Stimulated activated CD8-positive, alpha-beta memory T cell treated with anti-CD3 and anti-CD28 coated beads, Interleukin-4, amount 100 ng/mL, for 24 hours (primary cell): ENCODE measurements at regions not wholly inside any gene's neighbourhood (a gene's known extent, or its start where the extent isn't known, plus 50 kb on each side); places are given as distances from the start of the nearest gene placed in this dataset.
"Not testable (repeated sequence)": the region's sequence is repeated elsewhere in the genome, so short reads cannot be mapped to it uniquely, and the experiment has no call there.

Experiments
- DNase-seq: peaks from one replicate; pipeline ENCODE4 v3.0.0-alpha.2; 2020; ENCODE audit warnings: low read depth

DNA sequence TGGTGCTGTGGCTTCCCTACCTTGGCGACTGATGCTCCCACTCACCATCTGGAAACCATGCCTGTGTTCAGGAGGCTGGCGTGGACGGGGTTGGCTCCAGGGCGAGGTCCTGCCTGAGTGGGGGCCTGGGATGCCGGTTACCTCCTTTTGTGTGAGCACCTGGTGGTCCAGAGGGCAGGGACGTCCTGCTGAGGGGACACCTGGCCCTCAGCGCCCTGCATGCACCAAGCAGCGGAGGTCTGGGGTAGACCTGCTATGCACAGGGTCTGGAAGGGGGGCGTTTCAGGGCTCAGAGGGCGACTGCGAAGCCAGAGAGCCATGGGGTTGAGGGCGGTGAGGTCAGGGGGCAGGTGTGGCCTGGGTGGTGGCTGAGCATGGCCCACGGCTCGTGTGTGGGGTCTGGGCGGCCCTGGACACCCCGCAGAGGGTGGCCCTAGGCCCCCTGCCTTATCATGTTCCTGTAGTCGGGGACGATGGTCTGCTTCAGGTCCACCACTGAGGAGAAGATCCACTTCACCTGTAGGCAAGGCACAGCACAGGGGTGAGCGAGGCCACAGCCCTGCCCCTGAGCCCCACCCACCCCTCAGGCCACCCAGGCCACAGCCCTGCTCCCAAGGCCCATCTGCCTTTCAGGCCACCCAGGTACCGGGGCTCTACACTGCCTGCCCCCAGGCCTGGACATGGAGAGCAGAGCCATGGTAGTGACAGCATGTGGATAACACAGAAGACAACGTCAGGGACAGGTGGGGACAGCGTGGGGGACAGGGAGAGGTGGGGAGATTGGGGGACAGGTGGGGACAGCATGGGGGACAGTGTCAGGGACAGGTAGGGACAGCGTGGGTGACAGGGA is 95.3 kb downstream of the TMEM121 start:
- not testable (repeated sequence) for DNase-seq

DNA sequence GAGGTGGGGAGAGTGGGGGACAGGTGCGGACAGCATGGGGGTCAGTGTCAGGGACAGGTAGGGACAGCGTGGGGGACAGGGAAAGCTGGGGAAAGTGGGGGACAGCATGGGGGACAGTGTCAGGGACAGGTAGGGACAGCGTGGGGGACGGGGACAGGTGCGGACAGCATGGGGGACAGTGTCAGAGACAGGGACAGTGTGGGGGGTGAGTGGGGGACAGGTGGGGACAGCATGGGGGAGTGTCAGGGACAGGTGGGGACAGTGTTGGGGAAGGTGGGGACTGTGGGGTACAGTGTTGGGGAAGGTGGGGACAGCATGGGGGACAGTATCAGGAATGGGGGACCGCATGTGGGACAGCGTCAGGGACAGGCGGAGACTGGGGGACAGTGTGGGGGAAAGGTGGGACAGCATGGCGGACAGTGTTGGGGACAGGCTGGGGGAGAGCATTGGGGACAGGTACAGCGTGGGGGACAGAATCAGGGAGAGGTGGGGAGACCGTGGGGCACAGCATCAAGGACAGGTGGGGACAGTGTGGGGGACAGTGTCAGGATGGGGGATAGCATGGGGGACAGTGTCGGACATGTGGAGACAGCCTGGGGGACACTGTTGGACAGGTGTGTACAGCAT is 96.1 kb downstream of the TMEM121 start:
- no peak for DNase-seq

DNA sequence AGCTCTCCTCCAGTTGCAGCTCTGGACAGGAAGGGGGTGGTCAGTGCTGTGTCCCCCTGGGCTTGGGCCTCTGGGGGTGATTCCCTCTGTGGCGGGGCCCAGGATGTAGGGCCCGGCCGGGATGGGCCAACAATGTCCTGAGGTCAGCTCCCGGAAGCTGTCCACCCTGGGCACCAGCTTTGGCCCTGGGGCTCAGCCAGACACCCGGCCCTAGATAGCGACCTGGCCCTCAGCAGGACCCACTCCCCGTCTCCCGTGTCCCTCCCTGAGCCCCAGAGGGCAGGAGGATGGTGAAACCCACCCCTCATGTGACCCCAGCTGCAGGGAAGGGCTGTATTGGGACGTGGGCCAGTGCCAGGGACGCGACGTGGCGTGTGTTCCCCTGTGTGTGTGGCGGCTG is 96.8 kb downstream of the TMEM121 start:
- DNase-seq, result not testable (repeated sequence)

DNA sequence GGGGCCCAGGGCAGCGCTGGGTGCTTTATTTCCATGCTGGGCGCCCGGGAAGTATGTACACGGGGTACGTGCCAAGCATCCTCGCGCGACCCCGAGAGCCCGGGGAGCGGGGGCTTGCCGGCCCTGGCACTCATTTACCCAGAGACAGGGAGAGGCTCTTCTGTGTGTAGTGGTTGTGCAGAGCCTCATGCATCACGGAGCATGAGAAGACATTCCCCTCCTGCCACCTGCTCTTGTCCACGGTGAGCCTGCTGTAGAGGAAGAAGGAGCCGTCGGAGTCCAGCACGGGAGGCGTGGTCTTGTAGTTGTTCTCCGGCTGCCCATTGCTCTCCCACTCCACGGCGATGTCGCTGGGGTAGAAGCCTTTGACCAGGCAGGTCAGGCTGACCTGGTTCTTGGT is 98.0 kb downstream of the TMEM121 start:
- not testable (repeated sequence) for DNase-seq

DNA sequence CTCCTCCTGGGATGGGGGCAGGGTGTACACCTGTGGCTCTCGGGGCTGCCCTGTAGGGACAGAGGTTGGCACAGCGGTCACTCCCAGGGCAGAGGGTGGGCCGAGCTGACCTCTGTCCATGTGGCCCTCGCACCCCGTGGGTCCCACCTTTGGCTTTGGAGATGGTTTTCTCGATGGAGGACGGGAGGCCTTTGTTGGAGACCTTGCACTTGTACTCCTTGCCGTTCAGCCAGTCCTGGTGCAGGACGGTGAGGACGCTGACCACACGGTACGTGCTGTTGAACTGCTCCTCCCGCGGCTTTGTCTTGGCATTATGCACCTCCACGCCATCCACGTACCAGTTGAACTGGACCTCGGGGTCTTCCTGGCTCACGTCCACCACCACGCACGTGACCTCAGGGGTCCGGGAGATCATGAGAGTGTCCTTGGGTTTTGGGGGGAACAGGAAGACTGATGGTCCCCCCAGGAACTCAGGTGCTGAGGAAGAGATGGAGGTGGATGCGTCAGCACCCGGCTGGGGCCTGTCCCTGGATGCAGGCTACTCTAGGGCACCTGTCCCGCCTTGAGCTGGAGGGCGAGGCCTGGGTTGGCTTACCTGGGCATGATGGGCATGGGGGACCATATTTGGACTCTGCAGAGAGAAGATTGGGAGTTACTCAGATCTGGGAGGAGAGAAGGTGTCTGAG is 98.5 kb downstream of the TMEM121 start:
- not testable (repeated sequence) for DNase-seq

DNA sequence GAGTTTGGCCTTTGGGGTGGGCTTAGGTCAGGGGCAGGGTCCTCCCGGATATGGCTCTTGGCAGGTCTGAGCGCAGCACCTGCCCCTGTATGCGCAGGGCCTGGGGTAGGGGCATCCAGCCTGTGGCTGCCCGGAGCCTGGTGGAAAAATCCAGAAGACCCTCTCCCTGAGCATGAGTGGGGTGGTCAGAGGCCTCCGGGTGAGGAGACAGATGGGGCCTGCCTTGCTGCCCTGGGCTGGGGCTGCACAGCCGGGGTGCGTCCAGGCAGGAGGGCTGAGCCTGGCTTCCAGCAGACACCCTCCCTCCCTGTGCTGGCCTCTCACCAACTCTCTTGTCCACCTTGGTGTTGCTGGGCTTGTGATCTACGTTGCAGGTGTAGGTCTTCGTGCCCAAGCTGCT is 99.1 kb downstream of the TMEM121 start:
- not testable (repeated sequence) for DNase-seq

DNA sequence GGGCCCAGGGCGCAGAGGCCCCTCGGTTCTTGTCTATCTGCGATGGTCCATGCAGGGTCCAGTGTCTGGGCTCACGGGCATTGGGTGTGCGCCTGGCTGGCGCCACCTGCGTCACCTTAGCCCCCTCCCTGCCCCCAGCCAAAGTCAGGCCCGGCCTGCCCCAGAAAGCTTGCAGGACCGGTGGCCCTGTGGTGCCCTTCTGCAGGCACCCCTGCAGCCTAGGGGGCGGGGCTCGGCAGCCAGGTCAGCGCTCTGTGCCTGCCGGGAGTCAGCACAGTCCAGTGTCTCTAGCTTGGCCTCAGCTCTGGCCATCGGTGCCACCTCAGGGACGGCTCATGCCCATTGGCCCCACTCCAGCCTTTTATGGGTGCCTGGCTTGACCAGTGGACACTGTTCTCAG is 99.7 kb downstream of the TMEM121 start:
- not testable (repeated sequence) for DNase-seq

DNA sequence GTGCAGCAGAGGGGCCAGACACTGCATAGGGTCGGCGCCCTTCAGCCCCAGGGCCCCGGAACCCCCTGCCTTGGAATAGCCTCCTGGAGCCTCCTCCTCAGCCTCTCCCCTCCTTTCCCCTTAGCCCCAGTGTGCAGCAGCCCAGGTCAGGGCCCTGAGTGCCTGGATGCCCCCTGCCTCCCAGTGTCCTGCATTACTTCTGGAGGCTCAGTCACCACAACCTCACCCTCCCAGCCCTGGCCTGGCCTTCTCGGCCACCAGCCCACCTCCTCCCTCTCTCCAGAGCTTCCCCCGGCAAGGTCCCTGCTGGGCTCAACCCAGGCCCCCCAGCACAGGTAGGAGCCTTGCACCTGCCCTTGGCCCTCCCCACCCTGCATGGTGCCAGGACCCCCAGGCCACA is 100.3 kb downstream of the TMEM121 start:
- DNase-seq, result not testable (repeated sequence)

DNA sequence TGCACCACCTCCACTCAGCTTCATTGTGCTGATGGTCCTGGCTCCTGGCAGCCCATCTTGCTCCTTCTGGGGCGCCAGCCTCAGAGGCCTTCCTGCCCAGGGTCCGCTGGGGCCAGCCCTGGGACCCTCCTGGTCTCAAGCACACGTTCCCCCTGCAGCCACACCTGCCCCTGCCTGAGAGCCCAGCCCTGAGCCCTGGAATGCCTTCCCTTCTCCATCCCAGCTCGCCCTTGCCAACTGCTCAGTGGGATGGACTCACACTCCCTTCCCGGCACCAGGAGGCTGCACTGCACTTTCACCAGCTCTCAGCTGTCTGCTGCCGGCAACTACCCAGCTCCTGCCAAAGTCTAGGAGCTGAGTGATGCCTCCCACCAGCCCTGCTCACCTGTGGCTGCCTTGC is 100.9 kb downstream of the TMEM121 start:
- not testable (repeated sequence) for DNase-seq

DNA sequence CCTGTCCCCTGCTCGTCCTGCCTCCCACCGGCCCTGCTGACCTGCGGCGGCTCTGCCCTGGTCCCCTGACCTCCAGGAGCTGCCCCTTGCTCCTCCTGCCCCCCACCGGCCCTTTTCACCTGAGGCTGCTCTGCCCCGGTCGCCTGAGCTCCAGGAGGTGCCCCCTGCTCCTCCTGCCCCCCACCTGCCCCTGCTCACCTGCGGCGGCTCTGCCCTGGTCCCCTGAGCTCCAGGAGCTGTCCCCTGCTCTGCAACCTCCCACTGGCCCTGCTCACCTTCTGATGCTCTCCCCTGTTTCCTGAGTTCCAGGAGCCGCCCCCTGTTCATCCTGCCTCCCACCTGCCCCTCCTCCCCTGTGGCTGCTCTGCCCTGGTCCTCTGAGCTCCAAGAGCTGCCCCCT is 101.3 kb downstream of the TMEM121 start:
- no peak for DNase-seq

DNA sequence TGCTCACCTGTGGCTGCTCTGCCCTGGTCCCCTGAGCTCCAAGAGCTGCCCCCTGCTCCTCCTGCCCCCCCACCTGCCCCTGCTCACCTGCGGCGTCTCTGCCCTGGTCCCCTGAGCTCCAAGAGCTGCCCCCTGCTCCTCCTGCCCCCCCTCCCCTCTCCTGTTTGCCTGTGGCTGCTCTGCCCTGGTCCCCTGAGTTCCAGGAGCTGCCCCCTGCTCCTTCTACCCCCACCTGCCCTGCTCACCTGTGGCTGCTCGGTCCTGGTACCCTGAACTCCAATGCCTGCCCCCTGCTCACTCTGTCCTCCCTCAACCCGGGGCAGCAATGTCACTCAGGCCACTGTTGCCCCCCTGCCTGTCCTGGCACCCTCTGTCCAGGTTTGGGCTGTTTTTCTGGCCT is 101.7 kb downstream of the TMEM121 start:
- DNase-seq, result not testable (repeated sequence)

DNA sequence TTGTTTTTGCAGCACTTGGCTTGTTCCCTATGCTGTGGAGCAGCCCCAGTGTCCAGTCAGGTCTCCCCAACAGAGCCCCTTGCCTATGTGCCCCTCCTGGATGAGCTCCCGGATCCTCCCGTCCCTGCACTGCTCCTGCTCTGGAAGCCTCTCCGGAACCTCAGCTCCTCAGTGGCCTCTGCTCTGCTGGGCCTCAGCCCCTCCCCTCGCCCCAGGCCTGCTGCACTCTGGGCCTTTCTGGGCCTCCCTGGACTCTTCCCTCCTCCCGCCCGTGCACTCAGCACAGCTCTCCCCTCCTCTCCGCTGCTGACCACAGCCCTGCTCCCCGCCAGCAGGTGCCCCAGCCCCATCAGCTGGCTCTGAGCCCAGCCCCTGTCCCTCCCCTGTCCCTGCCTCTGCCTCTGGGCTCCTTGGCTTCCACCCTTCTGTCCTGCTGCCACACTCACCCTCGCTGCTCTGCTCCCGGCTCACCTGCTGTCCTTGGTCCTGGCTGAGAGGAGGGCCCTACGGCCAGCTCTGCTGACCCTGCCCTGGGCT is 102.2 kb downstream of the TMEM121 start:
- DNase-seq, result not testable (repeated sequence)

DNA sequence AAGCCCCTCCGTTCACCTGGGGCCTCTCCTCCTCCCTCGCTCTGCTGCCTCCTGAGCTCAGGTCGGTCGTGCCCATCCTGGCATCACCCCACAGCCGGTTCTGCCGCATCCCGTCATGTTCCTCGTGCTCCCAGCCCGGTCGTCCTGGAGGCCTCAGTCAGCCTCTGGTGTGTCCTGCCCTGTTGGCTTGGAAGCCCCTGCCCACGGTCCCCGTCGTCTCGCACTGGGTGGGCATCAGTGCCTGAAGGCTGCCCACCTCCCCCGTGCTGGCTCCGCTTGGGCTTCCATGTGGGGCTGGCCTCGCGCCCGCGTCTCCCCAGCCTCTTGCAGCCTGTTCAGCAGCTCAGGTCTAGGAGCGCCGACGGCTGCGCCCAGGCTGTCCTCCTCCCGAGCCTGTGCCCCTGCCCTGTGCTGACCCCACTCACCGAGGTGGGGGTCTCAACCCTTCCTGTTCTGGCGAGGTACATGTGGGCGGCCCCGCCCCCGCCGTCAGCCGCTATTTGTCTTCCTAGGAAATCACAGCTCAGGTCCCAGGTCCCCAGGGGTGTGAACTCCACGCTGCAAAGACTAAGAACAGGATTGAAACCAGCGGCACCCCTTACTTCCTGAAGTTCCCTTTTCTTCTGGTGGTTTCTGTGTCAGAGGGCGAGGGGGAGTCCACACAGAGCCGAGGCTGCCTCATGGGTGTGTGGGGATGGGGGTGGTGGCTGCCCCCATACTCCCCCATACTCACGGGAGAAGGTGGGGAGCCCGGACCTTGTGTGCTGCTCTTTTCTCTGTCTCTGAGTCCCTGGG is 102.9 kb downstream of the TMEM121 start:
- not testable (repeated sequence) for DNase-seq

DNA sequence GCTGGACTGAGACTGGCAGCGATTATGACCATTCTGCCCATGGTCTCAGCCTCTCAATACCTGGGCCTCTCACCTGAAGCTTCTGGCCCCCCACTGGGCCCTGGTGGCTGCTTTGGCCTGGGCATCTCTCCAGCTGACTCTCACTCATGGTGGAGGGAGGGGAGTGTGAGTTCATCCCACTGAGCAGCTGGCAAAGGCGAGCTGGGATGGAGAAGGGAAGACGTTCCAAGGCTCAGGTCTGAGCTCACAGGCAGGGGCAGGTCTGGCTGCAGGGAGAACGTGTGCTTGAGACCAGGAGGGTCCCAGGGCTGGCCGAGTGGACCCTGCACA is 103.5 kb downstream of the TMEM121 start:
- no peak for DNase-seq

DNA sequence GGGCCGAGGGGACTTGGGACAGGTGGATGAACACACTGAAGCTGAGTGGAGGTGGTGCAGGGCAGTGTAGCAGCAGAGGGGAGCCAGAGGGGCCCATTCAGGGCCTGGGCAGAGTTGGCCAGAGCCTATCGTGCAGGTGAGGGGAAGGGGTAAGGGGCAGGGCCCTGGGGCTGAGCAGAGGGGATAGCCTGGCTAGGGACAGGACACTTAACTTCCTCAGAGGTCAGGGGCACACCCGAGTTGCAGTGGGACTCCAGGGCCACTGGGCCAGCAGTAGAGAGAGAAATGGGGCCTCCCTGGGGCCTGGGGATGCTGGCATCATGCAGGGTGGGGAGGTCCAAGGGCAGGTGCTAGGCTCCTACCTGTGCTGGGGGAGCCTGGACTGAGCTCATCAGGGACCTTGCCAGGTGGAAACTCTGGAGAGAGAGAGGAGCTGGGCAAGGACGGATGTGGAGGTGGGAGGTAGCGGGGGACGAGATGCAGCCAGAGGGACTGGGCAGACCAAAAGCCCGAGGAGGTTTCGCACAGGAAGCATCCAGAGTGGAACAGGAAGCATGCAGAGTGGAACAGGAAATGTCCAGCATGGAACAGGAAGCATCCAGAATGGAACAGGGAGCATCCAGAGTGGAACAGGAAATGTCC is 104.0 kb downstream of the TMEM121 start:
- DNase-seq, result not testable (repeated sequence)

DNA sequence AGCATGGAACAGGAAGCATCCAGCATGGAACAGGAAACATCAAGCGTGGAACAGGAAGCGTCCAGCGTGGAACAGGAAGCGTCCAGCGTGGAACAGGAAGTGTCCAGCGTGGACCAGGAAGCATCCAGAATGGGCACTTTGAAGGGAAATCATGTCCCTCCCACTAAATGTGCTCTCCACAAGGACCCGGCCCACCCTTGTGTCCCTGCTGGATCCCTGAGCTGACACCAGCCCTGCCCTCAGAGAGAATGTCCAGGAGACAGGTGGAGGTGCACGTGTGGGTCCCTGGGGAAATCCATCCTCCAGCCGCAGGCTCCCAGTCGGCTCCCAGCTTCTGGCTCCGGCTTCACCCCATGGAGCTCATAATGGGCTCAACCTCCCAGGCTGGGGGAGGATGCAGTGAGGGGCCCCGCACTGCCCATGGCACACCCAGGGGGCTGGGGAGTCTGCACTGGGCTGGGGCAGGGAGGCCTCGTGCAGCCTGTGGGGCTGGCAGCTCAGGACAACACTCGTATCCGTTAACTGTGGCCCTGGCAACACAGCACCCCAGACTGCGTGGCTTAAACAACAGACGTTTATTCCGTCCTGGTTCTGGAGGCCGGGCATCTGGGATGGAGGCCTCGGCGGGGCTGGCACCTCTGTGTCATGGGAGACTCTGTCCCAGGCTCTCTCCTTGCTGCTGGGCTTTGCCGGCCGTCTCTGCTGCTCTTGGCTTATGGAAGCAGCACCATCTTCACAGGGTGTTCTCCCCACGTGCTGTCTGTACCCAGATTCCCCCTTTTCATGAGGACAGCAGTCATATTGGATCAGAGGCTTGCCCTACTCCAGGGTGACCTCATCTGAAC is 104.8 kb downstream of the TMEM121 start:
- DNase-seq, result not testable (repeated sequence)

DNA sequence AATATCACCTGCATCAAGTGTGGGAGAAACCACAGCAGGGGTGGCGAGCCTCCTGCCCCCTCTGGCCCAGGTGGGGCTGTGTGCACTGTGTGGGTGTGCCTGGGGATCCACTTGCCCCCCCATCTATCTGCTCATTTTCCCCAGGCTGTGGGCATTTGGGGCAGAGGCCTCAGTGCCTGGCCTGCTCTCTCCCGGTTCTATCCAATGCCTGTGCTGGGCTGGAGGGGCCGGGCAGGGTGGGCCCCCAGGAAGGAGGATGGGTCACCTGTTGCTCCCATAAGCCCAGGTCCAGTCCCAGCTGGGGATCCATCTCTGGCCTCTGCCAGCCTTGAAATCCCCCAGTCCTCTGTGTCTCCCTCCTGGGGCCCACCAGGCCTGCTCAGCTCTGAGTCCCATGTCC is 105.6 kb downstream of the TMEM121 start:
- DNase-seq, result no peak

DNA sequence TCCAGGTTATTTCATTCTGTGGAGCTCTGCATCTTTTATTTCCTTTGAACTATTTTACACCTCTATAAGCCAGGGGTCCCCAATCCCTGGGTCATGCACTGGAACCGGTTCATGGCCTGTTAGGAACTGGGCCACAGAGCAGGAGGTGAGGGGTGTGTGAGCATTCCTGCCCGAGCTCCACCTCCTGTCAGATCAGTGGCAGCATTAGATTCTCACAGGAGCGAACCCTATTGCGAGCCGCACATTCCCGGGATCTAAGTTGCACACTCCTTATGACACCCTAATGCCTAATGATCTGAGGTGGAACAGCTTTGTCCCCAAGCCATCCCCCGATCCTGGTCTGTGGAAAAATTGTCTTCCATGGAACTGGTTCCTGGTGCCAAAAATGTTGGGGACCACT is 107.2 kb downstream of the TMEM121 start:
- DNase-seq, result not testable (repeated sequence)

DNA sequence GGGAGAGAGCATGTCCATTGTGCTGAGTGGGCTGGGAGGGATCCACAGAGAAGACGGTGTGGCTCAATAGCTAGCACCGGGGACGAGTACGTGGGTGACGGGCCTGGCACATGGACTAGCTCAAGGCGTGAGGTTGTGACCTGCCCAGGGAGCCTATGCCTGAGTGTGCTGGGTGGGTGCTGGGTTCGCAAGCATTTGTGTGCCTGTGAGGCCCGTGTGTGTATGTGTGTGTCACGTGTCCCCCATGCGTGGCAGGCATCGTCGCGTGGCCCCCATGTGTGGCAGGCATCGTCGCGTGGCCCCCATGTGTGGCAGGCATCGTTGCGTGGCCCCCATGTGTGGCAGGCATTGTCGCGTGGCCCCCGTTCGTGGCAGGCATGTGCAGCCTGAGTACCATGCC is 109.2 kb downstream of the TMEM121 start:
- DNase-seq, result no peak

DNA sequence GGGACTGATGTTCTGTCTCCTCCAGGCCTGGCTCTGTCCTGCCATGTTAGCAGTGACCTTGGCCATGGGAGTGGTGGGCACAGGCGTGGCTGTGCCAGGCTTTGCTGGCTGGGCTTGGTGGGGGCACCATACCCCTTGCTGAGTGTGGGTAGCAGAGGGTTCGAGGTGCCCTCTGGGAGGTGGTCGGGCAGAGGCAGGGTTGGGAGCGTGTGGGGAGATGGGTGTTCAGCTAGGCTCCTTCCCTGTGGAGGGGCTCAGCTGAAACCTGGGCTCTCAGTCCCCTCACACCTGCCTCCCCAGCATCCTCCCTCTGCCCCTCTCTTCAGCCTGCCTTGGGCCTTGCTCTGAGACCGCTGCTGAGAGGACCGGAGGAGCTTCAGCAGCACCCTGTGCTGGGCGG is 109.6 kb downstream of the TMEM121 start:
- DNase-seq, result not testable (repeated sequence)

DNA sequence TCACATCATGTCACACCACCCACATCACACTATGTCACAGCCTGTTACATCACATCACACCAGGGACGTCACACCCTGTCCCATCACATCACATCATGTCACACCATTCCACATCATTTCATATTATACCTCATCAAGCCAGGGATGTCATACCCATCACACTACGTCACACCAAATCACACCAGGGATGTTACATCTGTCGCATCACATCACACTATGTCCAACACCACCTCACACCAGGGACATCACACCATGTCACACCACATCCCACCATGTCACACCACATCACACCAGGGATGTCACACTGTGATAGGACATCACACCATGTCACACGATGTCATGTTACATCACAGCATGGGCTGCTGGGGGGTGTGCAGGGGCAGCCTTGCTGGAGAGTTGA is 110.6 kb downstream of the TMEM121 start:
- DNase-seq, result no peak
